ENCODE measurements at regions not wholly inside any gene's neighbourhood (a gene's known extent, or its start where the extent isn't known, plus 50 kb on each side); places are given as distances from the start of the nearest gene placed in this dataset.

- no peak for TF ChIP-seq POLR2A (IDR thresholded peaks at IDR 0.05; ENCODE audit: low read length)
- no peak for TF ChIP-seq GATA1 (IDR thresholded peaks at IDR 0.05; ENCODE audit: low read depth, low read length)
Observed at GRCh38 chr20:24742989-24743388, 206.1 kb upstream of the CST7 start.

Data from erythroblast (primary cell).